GM12874 (cell line): ENCODE measurements at regions not wholly inside any gene's neighbourhood (a gene's known extent, or its start where the extent isn't known, plus 50 kb on each side); places are given as distances from the start of the nearest gene placed in this dataset.

ENCODE experiments used
- CTCF ChIP-seq: IDR thresholded peaks from 2 replicates; pipeline ENCODE4 v1.5.1; 2011; ENCODE audit warnings: low read depth, mild to moderate bottlenecking, control low read depth, low read length, moderate library complexity; ENCODE audit not compliant: insufficient read depth

- TF ChIP-seq CTCF: no peak
These were observed 66.4 kb upstream of the RAB6C start for GRCh38 chr2:129912871-129913694.

GRCh38 chr2:129913695-129914495 lies 65.6 kb upstream of the RAB6C start:
- no peak for TF ChIP-seq CTCF

DNA sequence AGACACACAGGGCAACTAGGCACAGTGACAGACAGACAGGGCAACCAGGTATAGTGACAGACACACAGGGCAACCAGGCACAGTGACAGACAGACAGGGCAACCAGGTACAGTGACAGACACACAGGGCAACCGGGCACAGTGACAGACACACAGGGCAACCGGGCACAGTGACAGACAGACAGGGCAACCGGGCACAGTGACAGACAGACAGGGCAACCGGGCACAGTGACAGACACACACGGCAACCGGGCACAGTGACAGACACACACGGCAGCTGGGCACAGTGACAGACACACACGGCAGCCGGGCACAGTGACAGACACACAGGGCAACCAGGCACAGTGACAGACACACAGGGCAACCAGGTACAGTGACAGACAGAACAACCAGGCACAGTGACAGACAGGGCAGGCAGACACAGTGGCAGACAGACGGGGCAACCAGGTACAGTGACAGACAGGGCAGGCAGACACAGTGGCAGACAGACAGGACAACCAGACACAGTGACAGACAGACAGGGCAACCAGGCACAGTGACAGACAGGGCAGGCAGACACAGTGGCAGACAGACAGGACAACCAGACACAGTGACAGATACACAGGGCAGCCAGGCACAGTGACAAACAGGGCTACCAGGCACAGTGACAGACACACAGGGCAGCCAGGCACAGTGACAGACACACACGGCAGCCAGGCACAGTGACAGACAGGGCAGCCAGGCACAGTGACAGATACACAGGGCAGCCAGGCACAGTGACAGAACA lies 64.7 kb upstream of the RAB6C start:
- no peak for TF ChIP-seq CTCF

GRCh38 chr2:129915303-129915840 lies 64.1 kb upstream of the RAB6C start:
- no peak for TF ChIP-seq CTCF

- TF ChIP-seq CTCF: no peak
These were observed 60.9 kb upstream of the RAB6C start for GRCh38 chr2:129918604-129919003.

GRCh38 chr2:129922571-129923264 lies 56.7 kb upstream of the RAB6C start:
- no peak for TF ChIP-seq CTCF
